Endothelial cell of umbilical vein (primary cell): ENCODE measurements at regions not wholly inside any gene's neighbourhood (a gene's known extent, or its start where the extent isn't known, plus 50 kb on each side); places are given as distances from the start of the nearest gene placed in this dataset.

Experiments used
- EZH2 ChIP-seq: IDR thresholded peaks from 2 replicates; pipeline ENCODE4 v1.6.1; 2012; ENCODE audit warnings: borderline replicate concordance, low read depth, mild to moderate bottlenecking, moderate library complexity, low read length, inconsistent platforms; ENCODE audit not compliant: severe bottlenecking
- FOS ChIP-seq: IDR thresholded peaks from 2 replicates; pipeline ENCODE4 v1.6.1; 2011; ENCODE audit warnings: mild to moderate bottlenecking, low read length, moderate library complexity, borderline replicate concordance; ENCODE audit not compliant: insufficient read depth
- GATA2 ChIP-seq: IDR thresholded peaks from 2 replicates; pipeline ENCODE4 v1.7.0; 2011; ENCODE audit warnings: low read depth, mild to moderate bottlenecking, moderate library complexity, mixed read lengths, low read length; ENCODE audit not compliant: insufficient read length, insufficient read depth
- POLR2A ChIP-seq: IDR thresholded peaks from 2 replicates; pipeline ENCODE4 v1.6.1; 2012; ENCODE audit warnings: low read depth, mild to moderate bottlenecking, control low read depth, low read length
- POLR2AphosphoS5 ChIP-seq: IDR thresholded peaks from 2 replicates; pipeline ENCODE4 v1.6.1; 2012; ENCODE audit warnings: low read depth, mild to moderate bottlenecking, control low read depth, low read length, moderate library complexity; ENCODE audit not compliant: insufficient read depth
- TF ChIP-seq, protein P1 (sequence below), 2 donors: IDR thresholded peaks; 1 replicate in 1 of 2; 2 replicates in 1 of 2; pipeline ENCODE4 v1.5.1; 2011; ENCODE audit warnings: low read length in 2 of 2, mild to moderate bottlenecking in 2 of 2, moderate library complexity in 2 of 2, control low read depth in 1 of 2, inconsistent platforms in 1 of 2, low read depth in 1 of 2; ENCODE audit not compliant: insufficient read depth in 1 of 2; ENCODE audit errors: extremely low read depth in 1 of 2

DNA sequence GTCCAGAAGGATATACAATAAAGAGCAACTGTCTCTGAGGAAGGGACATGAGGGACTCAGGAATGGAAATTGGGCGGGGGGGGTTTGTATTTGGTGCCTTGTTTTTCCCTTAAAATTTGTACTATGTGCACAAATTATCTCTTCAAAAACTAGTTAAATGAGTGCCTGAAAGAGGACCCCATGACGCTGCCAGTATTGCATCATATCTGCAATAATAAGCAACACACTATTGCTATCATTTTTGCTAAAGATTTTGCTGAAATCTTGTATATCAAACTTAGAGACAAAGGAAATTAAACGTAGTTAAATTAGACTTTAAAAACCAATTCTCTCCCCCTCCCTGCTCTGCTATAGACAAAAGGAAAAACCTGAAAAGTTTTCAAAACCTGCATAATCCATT, 89.7 kb upstream of the SLC30A5 start:
- TF ChIP-seq POLR2AphosphoS5 (no peak), POLR2A (no peak), FOS (no peak), EZH2 (no peak), GATA2 (no peak)
- TF ChIP-seq, protein P1, sequence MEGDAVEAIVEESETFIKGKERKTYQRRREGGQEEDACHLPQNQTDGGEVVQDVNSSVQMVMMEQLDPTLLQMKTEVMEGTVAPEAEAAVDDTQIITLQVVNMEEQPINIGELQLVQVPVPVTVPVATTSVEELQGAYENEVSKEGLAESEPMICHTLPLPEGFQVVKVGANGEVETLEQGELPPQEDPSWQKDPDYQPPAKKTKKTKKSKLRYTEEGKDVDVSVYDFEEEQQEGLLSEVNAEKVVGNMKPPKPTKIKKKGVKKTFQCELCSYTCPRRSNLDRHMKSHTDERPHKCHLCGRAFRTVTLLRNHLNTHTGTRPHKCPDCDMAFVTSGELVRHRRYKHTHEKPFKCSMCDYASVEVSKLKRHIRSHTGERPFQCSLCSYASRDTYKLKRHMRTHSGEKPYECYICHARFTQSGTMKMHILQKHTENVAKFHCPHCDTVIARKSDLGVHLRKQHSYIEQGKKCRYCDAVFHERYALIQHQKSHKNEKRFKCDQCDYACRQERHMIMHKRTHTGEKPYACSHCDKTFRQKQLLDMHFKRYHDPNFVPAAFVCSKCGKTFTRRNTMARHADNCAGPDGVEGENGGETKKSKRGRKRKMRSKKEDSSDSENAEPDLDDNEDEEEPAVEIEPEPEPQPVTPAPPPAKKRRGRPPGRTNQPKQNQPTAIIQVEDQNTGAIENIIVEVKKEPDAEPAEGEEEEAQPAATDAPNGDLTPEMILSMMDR (IDR thresholded peaks at IDR 0.05; ENCODE audit: extremely low read depth in 1 of 2, insufficient read depth in 1 of 2, low read depth in 1 of 2, low read length in 2 of 2), result no peak
